ENCODE measurements at regions not wholly inside any gene's neighbourhood (a gene's known extent, or its start where the extent isn't known, plus 50 kb on each side); places are given as distances from the start of the nearest gene placed in this dataset.

GRCh38 chr15:47513471-47513870, 203.8 kb upstream of the SEMA6D start:
- Histone ChIP-seq H3K27me3 (ENCODE audit: insufficient read depth, low read depth, severe bottlenecking) (no peaks in the 10 kb centered on the region), H3K4me3 (ENCODE audit: low read depth, low read length) (no peak overlapping the region), H3K9me3 (ENCODE audit: severe bottlenecking) (no peaks in the 10 kb centered on the region), H3K27ac (no peak overlapping the region), H3K36me3 (no peaks in the 10 kb centered on the region)
- TF ChIP-seq, protein P1, sequence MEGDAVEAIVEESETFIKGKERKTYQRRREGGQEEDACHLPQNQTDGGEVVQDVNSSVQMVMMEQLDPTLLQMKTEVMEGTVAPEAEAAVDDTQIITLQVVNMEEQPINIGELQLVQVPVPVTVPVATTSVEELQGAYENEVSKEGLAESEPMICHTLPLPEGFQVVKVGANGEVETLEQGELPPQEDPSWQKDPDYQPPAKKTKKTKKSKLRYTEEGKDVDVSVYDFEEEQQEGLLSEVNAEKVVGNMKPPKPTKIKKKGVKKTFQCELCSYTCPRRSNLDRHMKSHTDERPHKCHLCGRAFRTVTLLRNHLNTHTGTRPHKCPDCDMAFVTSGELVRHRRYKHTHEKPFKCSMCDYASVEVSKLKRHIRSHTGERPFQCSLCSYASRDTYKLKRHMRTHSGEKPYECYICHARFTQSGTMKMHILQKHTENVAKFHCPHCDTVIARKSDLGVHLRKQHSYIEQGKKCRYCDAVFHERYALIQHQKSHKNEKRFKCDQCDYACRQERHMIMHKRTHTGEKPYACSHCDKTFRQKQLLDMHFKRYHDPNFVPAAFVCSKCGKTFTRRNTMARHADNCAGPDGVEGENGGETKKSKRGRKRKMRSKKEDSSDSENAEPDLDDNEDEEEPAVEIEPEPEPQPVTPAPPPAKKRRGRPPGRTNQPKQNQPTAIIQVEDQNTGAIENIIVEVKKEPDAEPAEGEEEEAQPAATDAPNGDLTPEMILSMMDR (IDR thresholded peaks at IDR 0.05; ENCODE audit: low read depth, low read length) = no peak
- DNase-seq = no peak

DNA sequence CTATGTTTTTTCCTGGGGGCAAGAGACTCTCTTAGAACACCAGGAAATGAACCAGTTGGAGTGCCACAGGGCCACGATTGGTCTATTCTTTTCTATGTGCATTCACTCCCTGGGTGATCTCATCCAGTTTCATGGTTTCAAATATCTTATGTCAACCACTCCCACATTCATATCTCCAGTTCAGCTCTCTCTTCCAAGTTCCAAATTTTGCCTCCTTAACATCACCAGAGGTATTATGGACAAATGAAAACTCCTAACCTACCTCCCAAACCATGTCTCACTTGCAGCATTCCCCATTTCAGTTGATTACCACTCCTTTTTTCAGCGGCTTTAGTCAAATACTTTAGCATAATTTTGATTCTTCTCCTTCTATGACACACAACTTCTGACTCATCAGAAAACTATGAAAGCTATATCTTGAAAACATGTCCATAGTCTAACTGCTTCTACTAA, 203.1 kb upstream of the SEMA6D start:
- Histone ChIP-seq H3K4me3 (ENCODE audit: low read depth, low read length) (no peak overlapping the region), H3K9me3 (ENCODE audit: severe bottlenecking) (no peaks in the 10 kb centered on the region), H3K27me3 (ENCODE audit: insufficient read depth, low read depth, severe bottlenecking) (no peaks in the 10 kb centered on the region), H3K27ac (no peak overlapping the region), H3K36me3 (no peaks in the 10 kb centered on the region)
- DNase-seq = no peak
- TF ChIP-seq, protein P1 (IDR thresholded peaks at IDR 0.05; ENCODE audit: low read depth, low read length) = no peak

GRCh38 chr15:47516558-47516957, 200.7 kb upstream of the SEMA6D start:
- TF ChIP-seq, protein P1 (IDR thresholded peaks at IDR 0.05; ENCODE audit: low read depth, low read length) = no peak
- Histone ChIP-seq H3K27me3 (ENCODE audit: insufficient read depth, low read depth, severe bottlenecking) (no peaks in the 10 kb centered on the region), H3K9me3 (ENCODE audit: severe bottlenecking) (no peaks in the 10 kb centered on the region), H3K4me3 (ENCODE audit: low read depth, low read length) (no peak overlapping the region), H3K27ac (no peak overlapping the region), H3K36me3 (no peaks in the 10 kb centered on the region)
- no peak for DNase-seq

- no peaks in the 10 kb centered on the region for H3K27me3 ChIP-seq (ENCODE audit: insufficient read depth, low read depth, severe bottlenecking)
- DNase-seq = no peak
- no peaks in the 10 kb centered on the region for H3K9me3 ChIP-seq (ENCODE audit: severe bottlenecking)
- TF ChIP-seq, protein P1 (IDR thresholded peaks at IDR 0.05; ENCODE audit: low read depth, low read length) = no peak
- no peak overlapping the region for H3K4me3 ChIP-seq (ENCODE audit: low read depth, low read length)
- no peak overlapping the region for H3K27ac ChIP-seq
- no peaks in the 10 kb centered on the region for H3K36me3 ChIP-seq
These were observed 200.3 kb upstream of the SEMA6D start for GRCh38 chr15:47516972-47517371.

GRCh38 chr15:47517737-47518136, 199.6 kb upstream of the SEMA6D start:
- DNase-seq = no peak
- Histone ChIP-seq H3K27ac (no peak overlapping the region), H3K4me3 (ENCODE audit: low read depth, low read length) (no peak overlapping the region), H3K36me3 (no peaks in the 10 kb centered on the region), H3K27me3 (ENCODE audit: insufficient read depth, low read depth, severe bottlenecking) (no peaks in the 10 kb centered on the region), H3K9me3 (ENCODE audit: severe bottlenecking) (no peaks in the 10 kb centered on the region)
- TF ChIP-seq, protein P1 (IDR thresholded peaks at IDR 0.05; ENCODE audit: low read depth, low read length) = no peak

Data from WERI-Rb-1 (cell line).